PC-3 (cell line): ENCODE measurements at regions not wholly inside any gene's neighbourhood (a gene's known extent, or its start where the extent isn't known, plus 50 kb on each side); places are given as distances from the start of the nearest gene placed in this dataset.

Experiments used
- ATAC-seq: fragments of 200-7000 bp; cut with Tn5 transposase; 2 replicates; pipeline ENCODE4 v1.9.1; 2020; ENCODE audit warnings: mild to moderate bottlenecking, moderate library complexity
- BruUV-seq: library from RNA; stranded (reverse); fragments of 400-500 nt; replicated peaks from 2 replicates; lab custom pipeline; 2021; lab: Mats Ljungman, UMichigan
- CTCF ChIA-PET: fragments of 300-600 bp; sonication (Branson Sonifier 250); formaldehyde crosslinking; loops from one replicate; lab custom pipeline; 2022; ENCODE audit warnings: antibody characterized with exemption; lab: Charles Lee
- POLR2A ChIA-PET: fragments of 300-600 bp; sonication (Branson Sonifier 250); formaldehyde crosslinking; loops from one replicate; lab custom pipeline; 2022; ENCODE audit warnings: antibody characterized with exemption; ENCODE audit not compliant: unreplicated experiment; lab: Charles Lee
- DNase-seq: peaks from one replicate; pipeline ENCODE4 v3.0.0-alpha.2; 2015
- H2AFZ ChIP-seq: fragments of 300-600 bp; sonication (generic); 2 replicates; pipeline ENCODE4 v1.6.0; 2016; ENCODE audit warnings: antibody characterized with exemption, low read length
- H3F3A ChIP-seq: fragments of 300-600 bp; sonication (generic); one replicate; pipeline ENCODE4 v1.6.0; 2017; ENCODE audit warnings: antibody characterized with exemption, low read length, control low read depth, mild to moderate bottlenecking; ENCODE audit not compliant: unreplicated experiment
- H3K27ac ChIP-seq: fragments of 300-600 bp; sonication (generic); 2 replicates; pipeline ENCODE4 v1.5.1; 2016; ENCODE audit warnings: mild to moderate bottlenecking, low read length
- H3K27me3 ChIP-seq: fragments of 300-600 bp; sonication (generic); 2 replicates; pipeline ENCODE4 v1.6.1; 2016; ENCODE audit warnings: low read length, mixed read lengths
- H3K36me3 ChIP-seq: fragments of 300-600 bp; sonication (generic); 2 replicates; pipeline ENCODE4 v1.6.1; 2016; ENCODE audit warnings: low read depth, mixed run types, low read length, mixed read lengths
- H3K4me1 ChIP-seq: fragments of 300-600 bp; sonication (generic); 2 replicates; pipeline ENCODE4 v1.5.1; 2016; ENCODE audit warnings: low read length; ENCODE audit not compliant: insufficient read depth
- H3K4me2 ChIP-seq: fragments of 300-600 bp; sonication (generic); 2 replicates; pipeline ENCODE4 v1.6.0; 2016; ENCODE audit warnings: low read length
- H3K4me3 ChIP-seq: fragments of 300-600 bp; sonication (generic); 2 replicates; pipeline ENCODE4 v1.5.1; 2016; ENCODE audit warnings: mild to moderate bottlenecking, low read length, mixed read lengths
- H3K79me2 ChIP-seq: fragments of 300-600 bp; sonication (generic); 2 replicates; pipeline ENCODE4 v1.6.1; 2017; ENCODE audit warnings: low read length, mixed read lengths
- H3K9ac ChIP-seq: fragments of 300-600 bp; sonication (generic); 2 replicates; pipeline ENCODE4 v1.6.0; 2016; ENCODE audit warnings: mild to moderate bottlenecking, low read length
- H3K9me2 ChIP-seq: fragments of 300-600 bp; sonication (generic); replicated peaks from 2 replicates; pipeline ENCODE4 v1.6.1; 2016; ENCODE audit warnings: mixed run types, low read length, mixed read lengths
- H3K9me3 ChIP-seq: fragments of 300-600 bp; sonication (generic); 2 replicates; pipeline ENCODE4 v1.6.1; 2016; ENCODE audit warnings: low read length, mixed read lengths
- H4K20me1 ChIP-seq: fragments of 300-600 bp; sonication (generic); 2 replicates; pipeline ENCODE4 v1.6.1; 2016; ENCODE audit warnings: low read length, mixed read lengths
- EZH2 ChIP-seq: fragments of 300-600 bp; sonication (generic); IDR thresholded peaks from one replicate; pipeline ENCODE4 v1.6.1; 2017; ENCODE audit warnings: antibody characterized with exemption, mild to moderate bottlenecking, low read length; ENCODE audit not compliant: unreplicated experiment
- EZH2phosphoT487 ChIP-seq: fragments of 300-600 bp; sonication (generic); IDR thresholded peaks from 2 replicates; pipeline ENCODE4 v1.6.1; 2018; ENCODE audit warnings: mild to moderate bottlenecking, antibody characterized with exemption, low read length, borderline replicate concordance
- intact Hi-C: fragments of 100-400 bp; cut with micrococcal nuclease; formaldehyde crosslinking; loops from 2 replicates; pipeline ENCODE4 v1.9.0; 2023
- TF ChIP-seq, protein P1 (sequence below): fragments of 300-600 bp; sonication (generic); conservative IDR thresholded peaks from 2 replicates; pipeline ENCODE4 v1.5.1; 2017; ENCODE audit warnings: antibody characterized with exemption, low read depth, mild to moderate bottlenecking, low read length

GRCh38 chr15:69576035-69576526 is 123.5 kb downstream of the RPLP1 start:
- ChIA-PET CTCF (interaction anchor here (0.6 kb wide), 2 partner anchors 327 to 494 kb away, joined by 4 read pairs; no protein-coding TSS in a partner anchor), POLR2A (no interaction called here)
- H4K20me1 ChIP-seq, result no peaks in the 10 kb centered on the region
- peak overlapping the region; percentile 16 for H3K4me2 ChIP-seq
- TF ChIP-seq, protein P1, sequence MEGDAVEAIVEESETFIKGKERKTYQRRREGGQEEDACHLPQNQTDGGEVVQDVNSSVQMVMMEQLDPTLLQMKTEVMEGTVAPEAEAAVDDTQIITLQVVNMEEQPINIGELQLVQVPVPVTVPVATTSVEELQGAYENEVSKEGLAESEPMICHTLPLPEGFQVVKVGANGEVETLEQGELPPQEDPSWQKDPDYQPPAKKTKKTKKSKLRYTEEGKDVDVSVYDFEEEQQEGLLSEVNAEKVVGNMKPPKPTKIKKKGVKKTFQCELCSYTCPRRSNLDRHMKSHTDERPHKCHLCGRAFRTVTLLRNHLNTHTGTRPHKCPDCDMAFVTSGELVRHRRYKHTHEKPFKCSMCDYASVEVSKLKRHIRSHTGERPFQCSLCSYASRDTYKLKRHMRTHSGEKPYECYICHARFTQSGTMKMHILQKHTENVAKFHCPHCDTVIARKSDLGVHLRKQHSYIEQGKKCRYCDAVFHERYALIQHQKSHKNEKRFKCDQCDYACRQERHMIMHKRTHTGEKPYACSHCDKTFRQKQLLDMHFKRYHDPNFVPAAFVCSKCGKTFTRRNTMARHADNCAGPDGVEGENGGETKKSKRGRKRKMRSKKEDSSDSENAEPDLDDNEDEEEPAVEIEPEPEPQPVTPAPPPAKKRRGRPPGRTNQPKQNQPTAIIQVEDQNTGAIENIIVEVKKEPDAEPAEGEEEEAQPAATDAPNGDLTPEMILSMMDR, result peak; percentile 88
- no peak for TF ChIP-seq EZH2
- no peak for TF ChIP-seq EZH2phosphoT487
- H3K27me3 ChIP-seq, result no peaks in the 10 kb centered on the region
- no peaks in the 10 kb centered on the region for H3F3A ChIP-seq
- H3K4me1 ChIP-seq, result peaks cover 47% of the 10 kb centered on the region
- BruUV-seq, result no TSS peak
- ATAC-seq, result peak; percentile 57
- no peaks in the 10 kb centered on the region for H3K36me3 ChIP-seq
- H3K9me2 ChIP-seq, result no peaks in the 10 kb centered on the region
- H3K4me3 ChIP-seq, result no peak overlapping the region
- peak; percentile 75 for DNase-seq
- intact Hi-C loops, result loop anchor here (5.0 kb wide), 2 partner anchors 54 to 521 kb away; partner anchors contain the start of gene TLE3
- no peaks in the 10 kb centered on the region for H3K9me3 ChIP-seq
- no peak overlapping the region for H2AFZ ChIP-seq
- H3K27ac ChIP-seq, result peak overlapping the region; percentile 35; the same call in 1 of the 2 replicates
- no peaks in the 10 kb centered on the region for H3K79me2 ChIP-seq
- no peak overlapping the region for H3K9ac ChIP-seq

- no peaks in the 10 kb centered on the region for H3K36me3 ChIP-seq
- DNase-seq (peak; percentile 47), ATAC-seq (no peak)
- POLR2A ChIA-PET, result interaction anchor here (0.6 kb wide), 1 partner anchor 15 kb away, joined by 20 read pairs; no protein-coding TSS in a partner anchor
- CTCF ChIA-PET, result interaction anchor here (0.8 to 1.0 kb wide), 2 partner anchors 15 to 18 kb away, joined by 3 to 4 read pairs; no protein-coding TSS in a partner anchor
- H3K79me2 ChIP-seq, result no peaks in the 10 kb centered on the region
- BruUV-seq, result no TSS peak
- no peak overlapping the region for H2AFZ ChIP-seq
- no peaks in the 10 kb centered on the region for H4K20me1 ChIP-seq
- no peaks in the 10 kb centered on the region for H3K9me2 ChIP-seq
- peak overlapping the region; percentile 16; the same call in 1 of the 2 replicates for H3K4me2 ChIP-seq
- peaks cover 47% of the 10 kb centered on the region for H3K4me1 ChIP-seq
- peak overlapping the region; percentile 35; the same call in 1 of the 2 replicates for H3K27ac ChIP-seq
- no peak for TF ChIP-seq EZH2phosphoT487
- no peak for TF ChIP-seq EZH2
- TF ChIP-seq, protein P1, result no peak
- H3K27me3 ChIP-seq, result no peaks in the 10 kb centered on the region
- H3F3A ChIP-seq, result no peaks in the 10 kb centered on the region
- no peaks in the 10 kb centered on the region for H3K9me3 ChIP-seq
- no peak overlapping the region for H3K4me3 ChIP-seq
- H3K9ac ChIP-seq, result no peak overlapping the region
- intact Hi-C loops, result loop anchor here (5.0 kb wide), 2 partner anchors 55 to 520 kb away; partner anchors contain the start of gene TLE3
Measured at GRCh38 chr15:69576948-69577351, 124.3 kb downstream of the RPLP1 start.

GRCh38 chr15:69577397-69577796 is 124.8 kb downstream of the RPLP1 start:
- no peak overlapping the region for H3K4me3 ChIP-seq
- H3K27me3 ChIP-seq, result no peaks in the 10 kb centered on the region
- intact Hi-C loops, result loop anchor here (5.0 kb wide), 2 partner anchors 55 to 520 kb away; partner anchors contain the start of gene TLE3
- no peaks in the 10 kb centered on the region for H3K36me3 ChIP-seq
- ChIA-PET CTCF (interaction anchor here (0.8 to 1.0 kb wide), 2 partner anchors 14 to 17 kb away, joined by 3 to 4 read pairs; no protein-coding TSS in a partner anchor), POLR2A (interaction anchor here (0.6 kb wide), 1 partner anchor 15 kb away, joined by 20 read pairs; no protein-coding TSS in a partner anchor)
- ATAC-seq (no peak), DNase-seq (no peak)
- no peaks in the 10 kb centered on the region for H3F3A ChIP-seq
- no peaks in the 10 kb centered on the region for H4K20me1 ChIP-seq
- TF ChIP-seq, protein P1, result no peak
- TF ChIP-seq EZH2phosphoT487 (no peak), EZH2 (no peak)
- no peaks in the 10 kb centered on the region for H3K9me3 ChIP-seq
- H3K79me2 ChIP-seq, result no peaks in the 10 kb centered on the region
- no TSS peak for BruUV-seq
- H2AFZ ChIP-seq, result no peak overlapping the region
- no peaks in the 10 kb centered on the region for H3K9me2 ChIP-seq
- H3K27ac ChIP-seq, result 0 out of 2 replicates have a peak overlapping the region, but pooled peaks have one; percentile 35
- H3K4me2 ChIP-seq, result no peak overlapping the region
- no peak overlapping the region for H3K9ac ChIP-seq
- H3K4me1 ChIP-seq, result peaks cover 47% of the 10 kb centered on the region
